ENCODE measurements at regions not wholly inside any gene's neighbourhood (a gene's known extent, or its start where the extent isn't known, plus 50 kb on each side); places are given as distances from the start of the nearest gene placed in this dataset.

GRCh38 chr18:77650799-77651385, 401.2 kb downstream of the GALR1 start:
- DNase-seq (ENCODE audit: insufficient read length, low spot score) (peak; percentile 72), FAIRE-seq (no peak)

GRCh38 chr18:77651441-77651840, 401.8 kb downstream of the GALR1 start:
- FAIRE-seq (no peak), DNase-seq (ENCODE audit: insufficient read length, low spot score) (no peak)

GRCh38 chr18:77653792-77654191, 404.1 kb downstream of the GALR1 start:
- FAIRE-seq, result no peak
- DNase-seq (ENCODE audit: insufficient read length, low spot score), result no peak

GRCh38 chr18:77654302-77654701, 404.7 kb downstream of the GALR1 start:
- FAIRE-seq (no peak), DNase-seq (ENCODE audit: insufficient read length, low spot score) (no peak)

- FAIRE-seq (no peak), DNase-seq (ENCODE audit: insufficient read length, low spot score) (no peak)
These were observed 408.1 kb downstream of the GALR1 start for GRCh38 chr18:77657651-77658298.

GRCh38 chr18:77658299-77658662, 408.6 kb downstream of the GALR1 start:
- DNase-seq (ENCODE audit: insufficient read length, low spot score) (no peak), FAIRE-seq (no peak)

GRCh38 chr18:77658751-77659448, 409.3 kb downstream of the GALR1 start:
- no peak for DNase-seq (ENCODE audit: insufficient read length, low spot score)
- no peak for FAIRE-seq

DNA sequence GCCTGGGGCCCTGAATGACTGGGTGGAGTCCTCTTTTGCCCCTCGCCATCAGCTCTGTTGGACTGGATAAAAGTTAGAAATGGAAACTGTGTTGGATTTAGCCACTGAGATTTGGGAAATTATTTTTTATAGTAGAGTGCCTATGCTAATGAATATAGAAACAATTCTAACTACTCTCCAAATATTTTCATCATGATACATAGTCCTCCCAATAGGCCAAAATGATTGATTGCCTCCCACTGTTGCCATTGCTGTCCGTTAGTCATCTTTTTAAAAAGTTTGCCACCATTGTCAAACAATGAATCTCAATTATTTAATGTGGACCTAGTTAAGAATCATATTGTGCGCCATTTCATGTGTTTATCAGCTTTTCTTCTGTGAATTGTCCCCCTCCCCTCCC, 417.0 kb downstream of the GALR1 start:
- DNase-seq (ENCODE audit: insufficient read length, low spot score), result no peak
- no peak for FAIRE-seq

- FAIRE-seq (no peak), DNase-seq (ENCODE audit: insufficient read length, low spot score) (no peak)
These were observed 418.6 kb downstream of the GALR1 start for GRCh38 chr18:77668219-77668618.

- FAIRE-seq (no peak), DNase-seq (ENCODE audit: insufficient read length, low spot score) (no peak)
These were observed 419.7 kb downstream of the GALR1 start for GRCh38 chr18:77669331-77669730.

DNA sequence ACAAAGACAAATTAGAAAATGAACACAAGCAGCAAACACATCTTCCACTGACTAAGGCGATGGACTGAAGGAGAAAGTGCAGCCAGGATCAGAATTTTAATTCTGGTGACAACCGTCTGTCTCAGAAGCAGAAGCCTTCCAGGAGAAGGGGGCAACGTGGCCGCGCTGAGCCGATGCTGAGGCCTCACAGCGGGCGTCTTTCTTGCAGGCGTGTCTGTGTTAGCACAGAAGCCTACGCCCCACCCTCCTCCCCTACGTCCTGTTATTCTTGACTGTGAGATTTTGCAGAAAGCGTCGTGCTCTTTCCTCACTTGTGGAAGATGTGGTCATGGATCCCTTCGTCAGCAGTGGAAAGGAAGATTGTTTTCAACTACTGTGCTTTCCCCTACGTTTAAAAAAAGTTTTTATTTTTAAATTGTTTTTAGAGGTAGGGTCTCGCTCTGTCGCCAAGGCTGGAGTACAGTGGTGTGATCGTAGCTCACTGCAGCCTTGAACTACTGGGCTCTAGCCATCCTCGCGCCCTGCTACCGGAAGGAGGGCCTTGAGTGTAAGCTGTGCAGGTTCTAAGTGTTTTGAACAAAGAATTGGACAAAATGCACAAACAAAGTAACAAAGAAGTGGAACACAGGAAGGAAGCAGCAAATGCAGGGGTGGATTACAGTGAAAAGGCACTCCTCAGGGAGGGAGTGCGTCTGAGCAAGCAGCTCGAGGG, 422.0 kb downstream of the GALR1 start:
- FAIRE-seq, result no peak
- DNase-seq (ENCODE audit: insufficient read length, low spot score), result no peak

DNA sequence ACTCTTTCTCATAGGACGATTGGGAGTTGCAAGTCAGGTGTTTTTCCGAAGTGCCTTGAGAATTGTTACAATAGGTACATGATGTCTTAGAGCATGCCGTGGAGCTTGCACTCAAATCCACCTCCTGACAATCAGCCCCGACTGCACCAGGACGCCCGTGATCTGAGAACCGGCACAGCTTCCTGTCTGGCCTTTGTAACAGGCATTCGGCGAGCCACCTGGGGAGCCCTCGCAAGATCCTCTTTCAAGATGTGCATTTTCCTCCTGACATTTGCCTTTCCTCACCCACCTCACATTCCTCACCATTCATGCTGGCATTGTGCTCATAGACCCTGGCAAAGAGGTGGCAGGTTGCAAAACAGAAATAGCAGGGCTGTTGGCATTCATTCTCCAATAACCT, 427.3 kb downstream of the GALR1 start:
- DNase-seq (ENCODE audit: insufficient read length, low spot score) (no peak), FAIRE-seq (no peak)

- no peak for FAIRE-seq
- DNase-seq (ENCODE audit: insufficient read length, low spot score), result no peak
These were observed 427.9 kb downstream of the GALR1 start for GRCh38 chr18:77677536-77677935.

GRCh38 chr18:77679869-77680268, 430.2 kb downstream of the GALR1 start:
- FAIRE-seq, result no peak
- DNase-seq (ENCODE audit: insufficient read length, low spot score), result no peak

- no peak for FAIRE-seq
These were observed 450.4 kb downstream of the GALR1 start for GRCh38 chr18:77700051-77700450.

GRCh38 chr18:77701977-77702376, 452.3 kb downstream of the GALR1 start:
- FAIRE-seq, result no peak
- no peak for DNase-seq (ENCODE audit: insufficient read length, low spot score)

More at GRCh38 chr18:77700051-77700450, 450.4 kb downstream of the GALR1 start:
- DNase-seq (ENCODE audit: insufficient read length, low spot score), result no peak

- no peak for FAIRE-seq
- no peak for DNase-seq (ENCODE audit: insufficient read length, low spot score)
These were observed 453.0 kb downstream of the GALR1 start for GRCh38 chr18:77702686-77703085.

GRCh38 chr18:77705301-77705700, 455.7 kb downstream of the GALR1 start:
- DNase-seq (ENCODE audit: insufficient read length, low spot score) (no peak), FAIRE-seq (no peak)

DNA sequence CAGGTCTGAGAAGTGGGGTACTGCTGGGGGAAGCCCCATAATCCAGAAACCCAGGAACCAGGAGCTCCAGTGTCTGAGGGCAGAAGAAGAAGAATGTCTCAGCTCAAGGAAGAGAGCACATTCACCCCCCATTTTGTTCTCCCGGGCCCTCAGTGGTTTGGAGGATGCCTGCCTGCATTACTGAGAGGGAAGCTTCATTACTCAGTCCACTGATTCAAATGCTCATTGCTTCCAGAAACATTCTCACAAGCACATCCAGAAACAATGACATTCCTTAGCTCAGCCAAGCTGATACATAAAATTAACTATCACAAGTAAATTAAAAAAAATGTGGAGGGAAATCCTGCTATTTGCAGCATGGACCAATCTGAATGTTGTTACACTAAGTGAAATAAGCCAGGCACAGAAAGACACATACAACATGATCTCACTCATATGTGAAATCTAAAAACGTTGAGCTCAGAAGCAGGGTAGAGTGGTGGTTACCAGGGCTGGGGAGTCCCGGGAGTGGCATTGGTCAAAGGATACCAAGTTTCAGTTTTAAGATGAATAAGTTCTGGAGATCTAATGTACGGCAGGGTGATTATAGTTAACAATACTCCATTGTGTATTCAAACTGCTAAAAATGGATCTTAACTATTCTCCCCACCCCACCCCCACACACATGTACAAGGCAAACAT, 459.3 kb downstream of the GALR1 start:
- FAIRE-seq (peak; percentile 4), DNase-seq (ENCODE audit: insufficient read length, low spot score) (no peak)

DNA sequence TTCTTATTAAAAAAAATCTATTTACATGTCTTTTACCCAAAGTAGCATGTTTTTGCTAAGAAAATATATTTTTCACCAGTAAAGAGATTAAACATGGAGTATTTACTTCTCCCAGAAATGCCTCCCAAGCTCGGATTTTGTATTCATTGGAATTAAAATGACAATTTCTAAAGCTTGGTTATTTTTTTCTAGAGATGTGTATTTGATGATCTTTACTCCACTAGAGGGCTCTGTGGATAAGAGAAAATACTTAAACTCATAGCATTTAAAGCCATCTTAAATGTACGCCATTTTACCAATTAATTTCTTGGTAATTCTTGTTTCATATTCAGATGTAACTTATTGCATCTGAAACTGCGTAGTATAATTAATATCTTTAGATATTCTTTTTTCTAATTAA, 461.4 kb downstream of the GALR1 start:
- FAIRE-seq (no peak), DNase-seq (ENCODE audit: insufficient read length, low spot score) (no peak)

DNA sequence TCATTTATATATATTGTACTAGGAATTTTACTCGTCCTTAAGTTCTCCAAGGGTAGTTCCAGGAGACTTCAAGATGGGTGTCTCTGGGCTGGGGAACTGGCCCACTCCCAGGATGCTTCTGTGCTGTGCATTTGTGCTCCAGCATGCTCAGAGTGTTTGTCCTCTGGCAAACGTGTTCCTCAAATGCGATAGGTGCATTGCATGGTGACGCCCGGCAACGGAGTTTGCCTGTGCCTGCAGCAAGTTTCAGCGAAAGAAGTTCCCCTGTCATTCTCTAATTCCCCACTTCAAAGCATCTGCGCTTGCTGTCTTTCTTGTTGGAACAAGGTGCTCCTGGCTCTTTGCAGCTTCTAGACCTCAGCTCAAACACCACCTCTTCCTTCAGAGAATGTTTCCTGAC, 465.1 kb downstream of the GALR1 start:
- DNase-seq (ENCODE audit: insufficient read length, low spot score) (no peak), FAIRE-seq (no peak)
